ENCODE measurements at regions not wholly inside any gene's neighbourhood (a gene's known extent, or its start where the extent isn't known, plus 50 kb on each side); places are given as distances from the start of the nearest gene placed in this dataset.

DNA sequence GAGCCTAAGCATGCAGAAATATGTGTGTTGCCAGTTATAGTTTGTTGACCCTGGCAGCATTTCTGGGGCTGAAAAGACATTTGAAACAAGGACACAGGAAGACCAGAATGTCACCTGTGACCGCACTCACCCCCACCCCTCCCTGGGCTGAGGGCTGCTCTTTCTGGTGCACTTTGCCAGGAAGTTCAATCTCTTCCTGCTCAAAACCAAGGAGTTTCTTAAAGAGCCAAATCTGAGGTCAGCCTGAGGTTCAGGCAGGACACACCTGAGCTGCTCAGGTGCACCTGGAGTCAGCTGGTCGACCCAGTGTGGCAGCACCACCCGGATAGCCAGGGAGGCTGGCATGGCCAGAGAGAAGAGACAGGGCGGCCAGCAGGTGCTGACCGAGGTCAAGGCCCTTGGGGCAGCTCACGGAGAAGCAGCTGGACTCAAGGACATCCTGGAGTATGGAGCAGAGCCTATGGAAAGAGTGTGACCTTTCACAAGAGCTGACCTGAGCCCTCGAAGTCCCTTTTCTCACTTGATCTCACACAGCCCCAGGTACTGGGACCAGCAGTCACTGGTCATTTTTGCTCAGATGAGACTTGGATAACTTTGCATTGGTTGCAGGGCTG is 376.9 kb upstream of the IRX4 start:
- no TSS peak for BruUV-seq (replicated peaks)
- H3K9ac ChIP-seq (replicated peaks; ENCODE audit: extremely low read depth, insufficient read depth, low read length), result no peak overlapping the region
- H3K9me1 ChIP-seq (replicated peaks; ENCODE audit: control insufficient read depth, extremely low read depth, insufficient read depth, low read length), result no peaks in the 10 kb centered on the region
- intact Hi-C loops (cut with micrococcal nuclease), result no loop called here
- H3K4me3 ChIP-seq (replicated peaks in 1 of 3; ENCODE audit: insufficient read depth in 1 of 3, low read depth in 1 of 3, low read length in 3 of 3), result no peak overlapping the region
- POLR2A ChIA-PET, result no interaction called here
- H3K27ac ChIP-seq (ENCODE audit: insufficient read depth, low read depth, low read length), result no peak overlapping the region
- peaks cover 6% of the 10 kb centered on the region for H3K9me3 ChIP-seq (replicated peaks; ENCODE audit: control insufficient read depth, insufficient read depth, low read length)
- FAIRE-seq, result no peak
- H3K27me3 ChIP-seq (ENCODE audit: control insufficient read depth in 2 of 2, insufficient read depth in 2 of 2, low read length in 2 of 2), result no peaks in the 10 kb centered on the region
- no peak overlapping the region for H2AFZ ChIP-seq (ENCODE audit: low read depth, low read length)
- no peak for DNase-seq (ENCODE audit: low read depth, low spot score)
- dilution Hi-C loops (cut with MboI; ENCODE audit: extremely low pct_ligation_motif_present, low sequenced_read_pairs), result no loop called here
- H3K4me2 ChIP-seq (ENCODE audit: insufficient read depth, low read length), result no peak overlapping the region
- no peaks in the 10 kb centered on the region for H3K4me1 ChIP-seq (ENCODE audit: control insufficient read depth, extremely low read depth, insufficient read depth, low read length)
- no peaks in the 10 kb centered on the region for H4K20me1 ChIP-seq (replicated peaks; ENCODE audit: control insufficient read depth, extremely low read depth, insufficient read depth, low read length)
- no peaks in the 10 kb centered on the region for H3K36me3 ChIP-seq (ENCODE audit: control insufficient read depth in 2 of 2, extremely low read depth in 1 of 2, insufficient read depth in 2 of 2, low read length in 2 of 2)
- H3K79me2 ChIP-seq (ENCODE audit: control insufficient read depth, insufficient read depth, low read length), result no peaks in the 10 kb centered on the region
- CTCF ChIA-PET, result no interaction called here
- no peak for TF ChIP-seq FOS (IDR thresholded peaks at IDR 0.05; ENCODE audit: borderline replicate concordance, insufficient read depth, low read length)
- no peak for TF ChIP-seq GATA2 (IDR thresholded peaks at IDR 0.05; ENCODE audit: insufficient read depth, insufficient read length, low read depth, low read length)
- TF ChIP-seq JUN (IDR thresholded peaks at IDR 0.05; ENCODE audit: borderline replicate concordance, insufficient read depth, insufficient read length, low read depth), result no peak
- no peak for TF ChIP-seq EZH2 (IDR thresholded peaks at IDR 0.05; ENCODE audit: borderline replicate concordance, low read depth, low read length, severe bottlenecking)
- TF ChIP-seq POLR2A (IDR thresholded peaks at IDR 0.05; ENCODE audit: low read depth, low read length), result no peak
- no peak for TF ChIP-seq MYC (IDR thresholded peaks at IDR 0.05; ENCODE audit: low read depth, low read length)
- TF ChIP-seq, protein P1, sequence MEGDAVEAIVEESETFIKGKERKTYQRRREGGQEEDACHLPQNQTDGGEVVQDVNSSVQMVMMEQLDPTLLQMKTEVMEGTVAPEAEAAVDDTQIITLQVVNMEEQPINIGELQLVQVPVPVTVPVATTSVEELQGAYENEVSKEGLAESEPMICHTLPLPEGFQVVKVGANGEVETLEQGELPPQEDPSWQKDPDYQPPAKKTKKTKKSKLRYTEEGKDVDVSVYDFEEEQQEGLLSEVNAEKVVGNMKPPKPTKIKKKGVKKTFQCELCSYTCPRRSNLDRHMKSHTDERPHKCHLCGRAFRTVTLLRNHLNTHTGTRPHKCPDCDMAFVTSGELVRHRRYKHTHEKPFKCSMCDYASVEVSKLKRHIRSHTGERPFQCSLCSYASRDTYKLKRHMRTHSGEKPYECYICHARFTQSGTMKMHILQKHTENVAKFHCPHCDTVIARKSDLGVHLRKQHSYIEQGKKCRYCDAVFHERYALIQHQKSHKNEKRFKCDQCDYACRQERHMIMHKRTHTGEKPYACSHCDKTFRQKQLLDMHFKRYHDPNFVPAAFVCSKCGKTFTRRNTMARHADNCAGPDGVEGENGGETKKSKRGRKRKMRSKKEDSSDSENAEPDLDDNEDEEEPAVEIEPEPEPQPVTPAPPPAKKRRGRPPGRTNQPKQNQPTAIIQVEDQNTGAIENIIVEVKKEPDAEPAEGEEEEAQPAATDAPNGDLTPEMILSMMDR (IDR thresholded peaks at IDR 0.05; ENCODE audit: extremely low read depth in 1 of 2, insufficient read depth in 1 of 2, low read depth in 1 of 2, low read length in 2 of 2), result no peak
- no peak for TF ChIP-seq POLR2AphosphoS5 (IDR thresholded peaks at IDR 0.05; ENCODE audit: insufficient read depth, low read depth, low read length)
- TF ChIP-seq, protein P2, sequence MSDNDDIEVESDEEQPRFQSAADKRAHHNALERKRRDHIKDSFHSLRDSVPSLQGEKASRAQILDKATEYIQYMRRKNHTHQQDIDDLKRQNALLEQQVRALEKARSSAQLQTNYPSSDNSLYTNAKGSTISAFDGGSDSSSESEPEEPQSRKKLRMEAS (IDR thresholded peaks at IDR 0.05; ENCODE audit: insufficient read depth, insufficient read length), result no peak

Measured in endothelial cell of umbilical vein (primary cell).